ENCODE measurements at regions not wholly inside any gene's neighbourhood (a gene's known extent, or its start where the extent isn't known, plus 50 kb on each side); places are given as distances from the start of the nearest gene placed in this dataset.

DNA sequence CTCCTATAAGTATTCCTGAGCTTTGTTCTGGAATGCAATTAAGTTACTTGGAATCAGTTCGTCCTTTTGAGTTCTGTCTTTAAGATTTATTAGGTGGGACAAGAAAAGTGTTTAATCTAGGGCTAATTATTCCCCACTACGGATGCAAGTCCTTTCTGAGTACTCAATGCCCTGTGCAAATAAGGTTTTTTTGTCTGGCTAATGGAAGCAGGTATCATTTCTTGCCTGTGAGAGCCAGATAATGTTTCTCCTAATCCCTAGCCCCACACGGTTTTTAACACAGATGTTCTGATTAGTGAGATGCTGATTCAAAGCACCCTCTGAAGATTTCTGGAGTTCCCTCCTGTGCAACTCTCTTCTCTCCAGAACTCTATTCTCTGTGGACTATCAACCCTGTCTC, 296.6 kb upstream of the PRICKLE1 start:
- H3K4me3 ChIP-seq (ENCODE audit: low read depth, low read length): no peak overlapping the region
- TF ChIP-seq, protein P1, sequence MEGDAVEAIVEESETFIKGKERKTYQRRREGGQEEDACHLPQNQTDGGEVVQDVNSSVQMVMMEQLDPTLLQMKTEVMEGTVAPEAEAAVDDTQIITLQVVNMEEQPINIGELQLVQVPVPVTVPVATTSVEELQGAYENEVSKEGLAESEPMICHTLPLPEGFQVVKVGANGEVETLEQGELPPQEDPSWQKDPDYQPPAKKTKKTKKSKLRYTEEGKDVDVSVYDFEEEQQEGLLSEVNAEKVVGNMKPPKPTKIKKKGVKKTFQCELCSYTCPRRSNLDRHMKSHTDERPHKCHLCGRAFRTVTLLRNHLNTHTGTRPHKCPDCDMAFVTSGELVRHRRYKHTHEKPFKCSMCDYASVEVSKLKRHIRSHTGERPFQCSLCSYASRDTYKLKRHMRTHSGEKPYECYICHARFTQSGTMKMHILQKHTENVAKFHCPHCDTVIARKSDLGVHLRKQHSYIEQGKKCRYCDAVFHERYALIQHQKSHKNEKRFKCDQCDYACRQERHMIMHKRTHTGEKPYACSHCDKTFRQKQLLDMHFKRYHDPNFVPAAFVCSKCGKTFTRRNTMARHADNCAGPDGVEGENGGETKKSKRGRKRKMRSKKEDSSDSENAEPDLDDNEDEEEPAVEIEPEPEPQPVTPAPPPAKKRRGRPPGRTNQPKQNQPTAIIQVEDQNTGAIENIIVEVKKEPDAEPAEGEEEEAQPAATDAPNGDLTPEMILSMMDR (IDR thresholded peaks at IDR 0.05; ENCODE audit: insufficient read depth, low read depth, low read length): no peak
- DNase-seq (ENCODE audit: low read depth): no peak

DNA sequence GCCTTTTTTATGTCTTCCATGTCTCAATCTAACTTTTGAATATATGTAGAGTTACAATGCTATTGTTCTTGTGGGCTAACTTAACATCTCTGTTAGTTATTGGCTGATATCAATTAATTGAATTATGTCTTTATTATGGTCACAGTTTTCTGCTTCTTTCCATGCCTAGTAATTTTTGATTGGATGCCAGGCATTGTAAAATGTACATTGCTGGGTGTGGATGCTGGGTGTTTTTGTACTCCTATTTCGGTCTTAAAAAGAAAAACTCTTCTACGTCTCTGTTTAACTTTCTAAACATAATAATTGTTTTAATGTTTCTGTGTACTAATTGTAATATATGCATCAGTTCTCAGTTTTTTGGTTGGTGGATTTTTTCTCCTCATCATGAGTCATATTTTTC, 296.1 kb upstream of the PRICKLE1 start:
- TF ChIP-seq, protein P1 (IDR thresholded peaks at IDR 0.05; ENCODE audit: insufficient read depth, low read depth, low read length): no peak
- H3K4me3 ChIP-seq (ENCODE audit: low read depth, low read length): no peak overlapping the region
- no peak for DNase-seq (ENCODE audit: low read depth)

DNA sequence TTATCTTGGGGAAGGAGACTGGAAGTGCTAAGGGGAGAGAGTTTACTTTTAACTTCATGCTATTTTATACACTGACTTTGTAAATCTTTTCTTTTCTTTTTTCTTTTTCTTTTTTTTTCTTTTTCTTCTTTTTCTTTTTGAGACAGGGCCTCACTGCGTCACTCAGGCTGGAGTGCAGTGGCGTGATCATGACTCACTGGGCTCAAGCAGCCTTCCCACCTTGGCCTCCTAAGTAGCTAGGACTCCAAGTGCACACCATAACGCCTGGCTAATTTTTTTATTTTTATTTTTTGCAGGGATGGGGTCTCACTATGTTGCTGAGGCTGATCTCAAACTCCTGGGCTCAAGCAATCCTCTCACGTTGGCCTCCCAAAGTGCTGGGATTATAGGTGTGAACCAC, 294.6 kb upstream of the PRICKLE1 start:
- DNase-seq (ENCODE audit: low read depth): no peak

DNA sequence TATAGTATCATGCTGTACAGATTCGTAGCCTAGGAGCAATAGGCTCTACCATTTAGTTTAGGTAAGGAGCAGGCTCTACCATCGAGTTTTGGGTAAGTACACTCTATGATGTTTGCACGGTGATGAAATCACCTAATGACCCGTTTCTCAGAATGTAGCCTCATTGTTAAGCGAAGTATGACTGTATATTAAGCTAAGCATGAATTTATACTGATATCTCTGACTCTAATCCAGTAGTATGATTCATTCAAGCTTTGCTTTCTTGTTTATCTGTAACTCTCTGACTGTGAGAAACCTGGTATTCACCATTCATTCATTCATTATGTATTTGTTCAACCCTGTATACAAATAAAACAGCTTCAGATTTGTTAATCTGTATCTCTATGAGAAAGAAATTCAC, 283.9 kb upstream of the PRICKLE1 start:
- no peak for DNase-seq (ENCODE audit: low read depth)
- H3K4me3 ChIP-seq (ENCODE audit: low read depth, low read length): no peak overlapping the region
- TF ChIP-seq, protein P1 (IDR thresholded peaks at IDR 0.05; ENCODE audit: insufficient read depth, low read depth, low read length): no peak

More for the DNA sequence above, 294.6 kb upstream of the PRICKLE1 start:
- no peak overlapping the region for H3K4me3 ChIP-seq (ENCODE audit: low read depth, low read length)
- TF ChIP-seq, protein P1 (IDR thresholded peaks at IDR 0.05; ENCODE audit: insufficient read depth, low read depth, low read length): no peak

DNA sequence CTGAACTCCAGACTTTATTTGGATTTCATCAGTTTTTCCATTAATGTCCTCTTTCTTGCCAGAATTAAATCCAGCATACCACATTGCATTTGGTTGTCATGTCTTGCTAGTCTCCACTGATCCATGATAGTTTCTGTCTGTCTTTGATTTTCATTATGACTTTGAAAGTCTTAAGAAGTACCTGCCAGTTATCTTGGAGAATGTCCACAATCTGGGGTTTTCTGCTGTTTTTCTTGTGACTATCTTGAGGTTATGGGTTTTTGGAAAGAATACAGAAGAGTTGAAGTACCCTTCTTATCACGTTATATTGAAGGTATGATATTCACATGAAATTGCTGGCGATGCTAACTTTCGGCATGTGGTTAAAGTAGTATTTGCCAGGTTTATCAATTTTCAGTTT, 282.3 kb upstream of the PRICKLE1 start:
- H3K4me3 ChIP-seq (ENCODE audit: low read depth, low read length): no peak overlapping the region
- DNase-seq (ENCODE audit: low read depth): no peak
- TF ChIP-seq, protein P1 (IDR thresholded peaks at IDR 0.05; ENCODE audit: insufficient read depth, low read depth, low read length): no peak

DNA sequence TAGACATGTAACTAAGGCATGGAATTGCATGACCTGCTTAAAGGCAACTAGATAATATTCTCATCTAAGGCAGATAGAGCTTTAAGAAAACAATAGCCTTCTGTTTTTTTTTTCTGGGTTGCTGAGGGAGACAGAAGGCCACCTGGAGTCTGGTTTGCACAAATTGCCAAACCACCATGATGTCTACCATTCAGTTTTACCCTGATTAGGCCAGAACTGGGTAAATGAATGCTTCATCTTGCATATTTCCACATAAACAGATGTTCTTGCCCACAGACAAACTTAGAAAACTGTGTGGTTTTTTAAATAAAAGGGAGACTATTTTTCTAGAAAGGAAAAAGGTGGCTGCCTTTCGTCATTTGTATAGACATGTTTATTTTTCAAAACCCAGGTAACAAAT, 278.7 kb upstream of the PRICKLE1 start:
- DNase-seq (ENCODE audit: low read depth): no peak
- no peak overlapping the region for H3K4me3 ChIP-seq (ENCODE audit: low read depth, low read length)
- TF ChIP-seq, protein P1 (IDR thresholded peaks at IDR 0.05; ENCODE audit: insufficient read depth, low read depth, low read length): no peak

DNA sequence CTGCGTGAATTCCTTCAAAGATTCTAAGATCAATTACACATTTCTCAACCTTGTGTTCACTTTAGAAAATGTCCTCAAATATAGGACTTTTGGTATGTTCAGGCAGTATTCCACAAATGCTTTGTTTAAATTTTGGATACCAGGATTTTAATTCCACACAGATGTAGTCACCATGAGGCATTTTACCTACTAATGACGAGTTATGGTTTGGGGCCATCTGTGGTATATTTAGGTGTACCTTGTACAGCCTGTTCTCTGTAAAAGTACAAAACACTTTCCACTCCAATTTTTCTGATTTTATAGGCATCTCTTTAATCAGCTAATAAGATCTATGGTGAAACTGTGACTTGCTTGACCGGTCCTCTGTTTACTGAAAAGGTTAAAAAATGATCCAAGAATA, 275.7 kb upstream of the PRICKLE1 start:
- no peak overlapping the region for H3K4me3 ChIP-seq (ENCODE audit: low read depth, low read length)
- TF ChIP-seq, protein P1 (IDR thresholded peaks at IDR 0.05; ENCODE audit: insufficient read depth, low read depth, low read length): no peak
- no peak for DNase-seq (ENCODE audit: low read depth)

Data from fibroblast of villous mesenchyme (primary cell).